Central memory CD4-positive, alpha-beta T cell (primary cell): ENCODE measurements at regions not wholly inside any gene's neighbourhood (a gene's known extent, or its start where the extent isn't known, plus 50 kb on each side); places are given as distances from the start of the nearest gene placed in this dataset.
A peak's percentile ranks its signal among the peaks of the same experiment; 100 is the strongest.

Experiments used
- DNase-seq: peaks from one replicate; pipeline ENCODE4 v3.0.0; 2022

DNA sequence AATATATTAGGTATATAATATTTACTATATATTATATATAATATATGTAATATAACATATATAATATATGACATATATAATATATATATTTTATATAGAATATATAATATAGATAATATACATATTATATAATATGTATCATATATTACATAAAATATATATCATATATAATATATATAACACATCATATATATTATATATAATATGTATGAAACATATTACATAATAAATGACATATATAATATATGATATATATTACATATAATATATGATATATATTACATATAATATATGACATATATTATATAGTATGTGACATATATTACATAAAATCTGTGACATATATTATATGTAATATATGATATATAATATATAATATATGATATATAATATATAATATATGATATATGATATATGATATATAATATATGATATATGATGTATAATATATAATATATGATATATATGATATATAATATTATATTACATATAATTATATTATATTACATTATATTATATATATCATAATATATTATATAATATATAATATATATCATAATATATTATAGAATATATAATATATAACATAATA lies 119.5 kb upstream of the RIMBP3 start:
- no peak for DNase-seq

DNA sequence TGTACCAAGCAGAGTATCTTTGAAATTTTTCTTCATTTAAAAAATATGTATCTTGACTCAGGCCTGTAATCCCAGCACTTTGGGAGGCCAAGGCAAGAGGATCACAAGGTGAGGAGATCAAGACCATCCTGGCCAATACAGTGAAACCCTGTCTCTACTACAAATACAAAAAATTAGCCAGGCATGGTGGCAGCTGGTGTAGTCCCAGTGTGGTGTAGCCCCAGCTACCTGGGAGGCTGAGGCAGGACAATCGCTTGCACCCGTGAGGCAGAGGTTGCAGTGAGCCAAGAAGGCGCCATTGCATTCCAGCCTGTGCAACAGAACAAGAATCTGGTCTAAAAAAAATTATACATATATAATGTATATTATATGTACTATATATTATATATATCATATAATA lies 118.7 kb upstream of the RIMBP3 start:
- DNase-seq: peak; percentile 34
